Common myeloid progenitor, CD34-positive (primary cell): ENCODE measurements at regions not wholly inside any gene's neighbourhood (a gene's known extent, or its start where the extent isn't known, plus 50 kb on each side); places are given as distances from the start of the nearest gene placed in this dataset.

ENCODE experiments used
- CTCF ChIA-PET: fragments of 350-600 bp; sonication (Branson Sonifier 250); formaldehyde crosslinking; loops from one replicate; lab custom pipeline; 2021; ENCODE audit warnings: antibody characterized with exemption; lab: Charles Lee
- POLR2A ChIA-PET: fragments of 350-600 bp; sonication (Branson Sonifier 250); formaldehyde crosslinking; loops from one replicate; lab custom pipeline; 2021; ENCODE audit warnings: antibody characterized with exemption; lab: Charles Lee
- DNase-seq, 3 donors: peaks; one replicate each; pipeline versions ENCODE4 v3.0.0 to v3.0.0-alpha.2; 2013
- H3K27ac ChIP-seq, 2 experiments: 1 replicate in 1 of 2; 2 replicates in 1 of 2; pipeline ENCODE4 v1.7.0; 2013; ENCODE audit warnings: inconsistent platforms in 2 of 2, low read length in 2 of 2, mild to moderate bottlenecking in 2 of 2, low read depth in 1 of 2, moderate library complexity in 1 of 2; ENCODE audit not compliant: severe bottlenecking in 2 of 2, insufficient read depth in 1 of 2, poor library complexity in 1 of 2
- H3K27me3 ChIP-seq, 5 experiments: replicated peaks in 2 of 5; 1 replicate in 3 of 5; 2 replicates in 2 of 5; pipeline versions ENCODE4 v1.6.1 to v1.7.0; 2013; ENCODE audit warnings: low read length in 4 of 5, mild to moderate bottlenecking in 2 of 5, moderate library complexity in 2 of 5, inconsistent platforms in 1 of 5; ENCODE audit not compliant: insufficient read depth in 5 of 5, control insufficient read depth in 4 of 5
- H3K36me3 ChIP-seq, 4 experiments: 1 replicate in 2 of 4; 2 replicates in 2 of 4; pipeline versions ENCODE4 v1.6.1 to v1.7.0; 2013; ENCODE audit warnings: low read length in 3 of 4, control low read depth in 1 of 4, mild to moderate bottlenecking in 1 of 4; ENCODE audit not compliant: control insufficient read depth in 4 of 4, insufficient read depth in 4 of 4
- H3K4me1 ChIP-seq, 4 experiments: 1 replicate in 3 of 4; 2 replicates in 1 of 4; pipeline versions ENCODE4 v1.6.1 to v1.7.1; 2013; ENCODE audit warnings: low read length in 3 of 4, mild to moderate bottlenecking in 3 of 4, control low read depth in 1 of 4, inconsistent platforms in 1 of 4, moderate library complexity in 1 of 4; ENCODE audit not compliant: control insufficient read depth in 4 of 4, insufficient read depth in 4 of 4; ENCODE audit errors: control extremely low read depth in 1 of 4
- H3K4me3 ChIP-seq, 7 experiments: 1 replicate in 4 of 7; 2 replicates in 3 of 7; pipeline versions ENCODE4 v1.5.1 to v1.7.0; 2013; ENCODE audit warnings: mild to moderate bottlenecking in 7 of 7, low read length in 6 of 7, moderate library complexity in 6 of 7, inconsistent platforms in 2 of 7, low read depth in 2 of 7, control low read depth in 1 of 7; ENCODE audit not compliant: insufficient read depth in 4 of 7, control insufficient read depth in 1 of 7; ENCODE audit errors: extremely low read depth in 1 of 7
- H3K9me3 ChIP-seq, 5 experiments: 1 replicate in 4 of 5; 2 replicates in 1 of 5; pipeline versions ENCODE4 v1.6.1 to v1.7.1; 2013; ENCODE audit warnings: low read length in 4 of 5, mild to moderate bottlenecking in 2 of 5, inconsistent platforms in 1 of 5, low read depth in 1 of 5, moderate library complexity in 1 of 5; ENCODE audit not compliant: control insufficient read depth in 4 of 5, insufficient read depth in 2 of 5; ENCODE audit errors: control extremely low read depth in 1 of 5
- WGBS: methylation state at CpG from one replicate; pipeline ENCODE4 v1.1.5; 2013; ENCODE audit not compliant: insufficient coverage; 5-methylcytosine and 5-hydroxymethylcytosine counted together

- ChIA-PET POLR2A (no interaction called here), CTCF (interaction anchor here (1.5 to 2.0 kb wide), 2 partner anchors 11 to 25 kb away, joined by 3 to 5 read pairs; no protein-coding TSS in a partner anchor)
- Histone ChIP-seq H3K36me3 (peaks cover 0 to 29% (median 5%) of the 10 kb centered on the region in 4 experiments), H3K9me3 (peaks cover 0 to 8% (median 4%) of the 10 kb centered on the region in 5 experiments), H3K27ac (no peak overlapping the region), H3K4me3 (no peak overlapping the region), H3K27me3 (no peaks in the 10 kb centered on the region), H3K4me1 (peaks cover 0 to 4% (median 0%) of the 10 kb centered on the region in 4 experiments)
- WGBS = 82% methylated on average over 6 of the region's 11 CpGs
- no peak for DNase-seq
Observed at GRCh38 chr13:21322327-21322965, 136.7 kb downstream of the ZDHHC20 start.
